Kidney tubule cell (primary cell): ENCODE measurements at regions not wholly inside any gene's neighbourhood (a gene's known extent, or its start where the extent isn't known, plus 50 kb on each side); places are given as distances from the start of the nearest gene placed in this dataset.

Experiments
- DNase-seq: peaks from one replicate; pipeline ENCODE4 v3.0.0-alpha.2; 2018; ENCODE audit warnings: low spot score

DNA sequence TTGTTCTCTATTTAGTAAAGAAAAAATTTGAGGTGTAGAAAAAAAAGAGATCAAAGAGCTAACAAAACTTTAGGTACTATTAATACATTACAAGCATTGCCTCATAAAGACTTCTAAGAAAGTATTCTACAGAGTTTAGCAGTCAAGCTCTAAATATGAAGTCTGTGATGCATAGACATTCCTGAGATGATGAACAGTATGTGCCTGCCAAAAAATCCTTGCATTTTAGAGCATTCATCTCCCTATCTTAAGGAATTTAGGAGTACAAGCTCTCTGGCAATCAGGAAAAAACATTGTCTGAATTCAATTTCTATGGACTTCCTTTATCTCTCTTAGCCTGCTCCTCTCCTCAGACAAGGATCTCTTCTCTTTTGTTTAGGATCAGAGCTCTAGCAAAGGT, 202.6 kb upstream of the LRFN5 start:
- no peak for DNase-seq

DNA sequence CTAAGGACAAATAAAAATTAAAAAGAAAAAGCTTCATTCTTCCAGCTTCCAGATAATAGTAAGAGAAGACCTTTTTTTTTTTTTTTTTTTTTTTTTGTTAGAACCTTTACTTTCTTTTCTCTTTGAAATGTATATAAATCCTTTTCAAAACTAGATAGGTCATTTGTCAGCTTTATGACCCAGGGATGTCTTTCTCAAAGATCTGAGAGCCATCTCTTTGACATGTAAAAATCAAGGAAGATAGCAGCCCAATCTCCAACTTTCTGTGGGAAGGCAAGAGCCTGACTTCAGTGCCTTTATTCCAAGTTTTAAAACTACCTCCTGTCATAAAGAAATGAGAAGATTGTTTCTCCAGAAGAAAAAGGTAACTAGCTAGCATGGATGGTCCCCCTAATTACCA, 203.3 kb upstream of the LRFN5 start:
- no peak for DNase-seq

- DNase-seq, result no peak
These were observed 208.8 kb upstream of the LRFN5 start for GRCh38 chr14:41397926-41398325.

DNA sequence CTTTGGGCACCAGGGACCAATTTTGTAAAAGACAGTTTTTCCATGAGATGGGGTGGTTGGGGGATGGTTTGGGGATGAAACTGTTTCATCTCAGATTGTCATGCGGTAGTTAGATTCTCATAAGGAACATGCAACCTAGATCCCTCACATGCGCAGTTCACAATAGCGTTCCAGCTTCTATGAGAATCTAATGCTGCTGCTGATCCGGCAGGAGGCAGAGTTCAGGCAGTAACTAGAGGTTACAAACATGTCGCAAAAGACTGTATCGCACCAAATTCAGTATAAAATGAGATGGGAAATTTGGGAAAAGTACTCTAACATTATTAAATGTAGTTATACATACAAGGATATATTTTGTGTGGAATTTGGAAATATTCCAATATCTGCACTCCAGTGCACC, 213.2 kb upstream of the LRFN5 start:
- no peak for DNase-seq

DNA sequence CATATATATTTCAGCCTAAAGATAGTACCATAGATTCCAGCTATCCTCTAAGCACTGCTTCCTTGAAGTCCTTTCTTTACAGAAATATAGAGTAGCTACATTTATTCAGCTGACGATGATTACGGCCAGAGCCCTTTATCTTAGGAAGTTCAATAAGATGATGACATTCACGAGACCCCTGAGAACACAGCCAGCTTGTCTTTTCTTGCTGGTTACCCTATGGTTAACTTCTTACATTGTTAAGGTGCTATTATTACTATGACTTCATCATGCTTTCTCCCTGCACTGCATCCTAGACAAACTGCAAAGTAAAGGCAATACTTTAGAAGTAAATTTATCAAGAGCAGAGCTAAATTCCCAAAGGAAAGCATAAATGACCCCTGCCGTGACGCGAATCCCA, 214.4 kb upstream of the LRFN5 start:
- DNase-seq, result no peak

GRCh38 chr14:41389355-41389754, 217.3 kb upstream of the LRFN5 start:
- DNase-seq, result no peak

DNA sequence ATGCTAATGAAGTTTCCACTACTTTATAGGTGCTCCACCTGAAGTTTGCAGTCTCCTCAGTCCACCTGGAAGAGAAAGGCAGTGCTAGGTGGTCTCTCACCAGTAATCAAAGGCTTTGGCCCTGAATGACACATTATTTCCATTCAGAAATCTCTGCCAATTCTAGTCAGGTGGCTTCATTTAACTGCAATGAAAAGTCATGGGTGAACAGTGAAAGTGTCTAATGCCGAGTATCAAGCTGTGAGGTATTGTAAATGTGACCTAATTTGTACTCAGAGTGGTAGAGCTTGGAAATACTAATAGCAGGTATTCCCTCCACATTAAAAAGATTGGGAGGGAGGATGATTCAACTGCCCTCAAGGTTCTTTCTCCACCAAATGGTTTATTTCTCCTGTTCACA, 220.9 kb upstream of the LRFN5 start:
- no peak for DNase-seq

DNA sequence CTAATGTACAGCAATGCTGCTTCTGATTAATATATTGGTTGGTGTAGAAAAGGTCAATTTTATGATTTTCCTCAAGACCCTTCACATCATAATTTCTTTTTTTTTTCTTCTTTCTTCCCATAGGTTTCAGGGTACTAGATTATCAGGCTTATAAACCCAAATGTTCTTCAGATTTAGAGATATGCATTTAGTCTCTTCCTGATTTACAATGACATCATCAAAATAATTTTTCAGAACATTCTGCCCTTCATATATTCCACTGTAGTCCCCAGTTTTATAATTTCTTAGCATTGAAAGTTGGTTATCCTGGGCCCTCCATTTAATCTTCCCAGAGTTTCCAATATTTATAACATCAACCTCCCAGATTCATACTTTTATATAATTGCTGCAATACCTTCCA, 226.7 kb upstream of the LRFN5 start:
- no peak for DNase-seq

DNA sequence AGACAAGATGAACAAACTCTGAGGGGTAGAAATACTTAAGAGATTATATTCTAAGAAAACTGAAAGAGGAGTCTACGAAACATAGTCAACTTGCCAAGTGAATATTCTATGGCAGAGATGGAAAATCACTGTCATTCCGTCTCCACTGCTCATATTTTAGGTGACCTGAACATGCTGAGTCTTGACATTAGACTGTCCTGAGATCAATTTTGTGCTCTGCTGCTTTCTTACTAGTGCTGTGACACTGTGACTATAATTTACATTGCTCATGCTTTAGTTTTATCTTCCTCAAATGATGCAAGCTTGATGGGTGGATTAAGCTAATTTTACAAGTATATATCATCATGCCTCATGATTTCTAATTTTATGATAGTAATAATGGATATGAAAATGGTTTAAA, 228.2 kb upstream of the LRFN5 start:
- DNase-seq, result no peak

DNA sequence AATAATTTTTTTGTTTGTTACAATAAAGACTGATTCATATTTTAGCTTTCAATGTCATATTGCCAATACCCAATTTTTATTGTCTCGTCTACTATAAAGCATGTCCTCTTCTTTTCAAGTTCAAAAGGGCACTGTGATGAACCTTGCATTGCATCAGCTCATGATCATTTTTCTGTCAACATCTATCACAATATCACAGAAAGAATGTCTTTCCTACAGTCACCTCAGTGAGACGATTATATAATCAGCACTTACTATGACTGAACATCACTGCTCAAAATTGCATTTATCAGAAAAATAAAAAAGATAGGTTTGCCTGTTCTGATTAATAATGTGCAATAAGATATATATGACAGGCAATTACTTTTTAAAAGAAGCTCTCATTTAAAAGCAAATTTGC, 228.7 kb upstream of the LRFN5 start:
- no peak for DNase-seq

DNA sequence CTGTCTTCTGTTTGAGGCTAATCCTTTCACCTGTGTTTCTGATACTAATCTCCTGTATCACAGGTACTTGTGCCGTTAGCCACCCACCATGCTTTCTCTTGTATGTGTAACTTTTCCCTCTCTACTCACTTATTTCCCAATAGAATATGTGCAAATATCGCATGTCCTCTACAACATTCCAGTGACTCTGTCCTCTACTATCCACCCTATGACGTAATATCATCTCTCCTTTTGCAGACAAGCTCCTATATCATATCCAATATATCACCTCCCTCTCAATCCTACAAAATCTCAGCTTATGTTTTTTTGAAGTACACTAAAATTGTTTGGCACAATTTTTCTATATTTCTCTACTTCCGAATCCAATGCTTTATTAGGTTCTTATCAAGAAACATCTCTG, 232.6 kb upstream of the LRFN5 start:
- DNase-seq, result no peak

GRCh38 chr14:41362139-41362538, 244.5 kb upstream of the LRFN5 start:
- no peak for DNase-seq

DNA sequence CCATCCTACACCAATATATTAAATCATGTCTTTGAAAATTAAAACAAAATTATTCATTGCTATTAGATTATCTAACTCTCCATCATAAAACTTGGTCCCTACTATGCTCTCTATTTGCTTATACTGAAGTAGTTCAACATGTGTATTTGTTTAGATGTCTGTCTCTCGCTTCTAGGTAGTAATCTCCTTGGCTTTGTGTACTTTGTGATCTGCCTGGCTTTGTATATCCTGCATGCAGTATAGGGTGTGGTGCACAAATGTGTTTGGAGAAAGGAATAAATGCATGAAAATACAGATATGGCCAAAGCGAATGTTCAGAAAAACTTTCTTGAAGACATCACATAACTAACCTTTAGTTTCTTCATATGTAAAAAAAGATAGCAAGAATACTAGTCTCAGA, 246.6 kb upstream of the LRFN5 start:
- no peak for DNase-seq

GRCh38 chr14:41355866-41356265, 250.8 kb upstream of the LRFN5 start:
- no peak for DNase-seq

- no peak for DNase-seq
These were observed 256.2 kb upstream of the LRFN5 start for GRCh38 chr14:41350476-41350875.

GRCh38 chr14:41349289-41349910, 257.3 kb upstream of the LRFN5 start:
- DNase-seq, result no peak

GRCh38 chr14:41343857-41344256, 262.8 kb upstream of the LRFN5 start:
- DNase-seq, result no peak

DNA sequence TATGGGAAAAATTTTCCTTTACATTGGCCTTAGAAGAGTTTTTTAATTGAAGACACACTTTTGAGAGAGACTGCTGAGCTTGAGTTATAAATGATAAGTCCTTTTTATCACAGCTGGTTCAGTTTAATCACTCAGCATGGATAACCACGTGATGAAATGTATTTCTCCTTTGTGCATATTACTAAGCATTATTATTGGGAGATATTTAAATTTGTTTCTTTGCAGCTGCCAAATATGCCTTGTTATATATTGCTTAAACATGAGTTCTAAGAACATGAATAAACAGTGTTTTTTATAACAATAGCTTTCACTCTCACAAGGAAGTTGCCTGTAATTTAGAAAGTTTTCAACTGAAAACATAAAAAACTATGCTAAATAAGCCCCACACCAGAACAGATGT, 293.5 kb upstream of the LRFN5 start:
- DNase-seq, result no peak

GRCh38 chr14:41303506-41303905, 303.2 kb upstream of the LRFN5 start:
- DNase-seq, result no peak

GRCh38 chr14:41302776-41303175, 303.9 kb upstream of the LRFN5 start:
- DNase-seq, result no peak

DNA sequence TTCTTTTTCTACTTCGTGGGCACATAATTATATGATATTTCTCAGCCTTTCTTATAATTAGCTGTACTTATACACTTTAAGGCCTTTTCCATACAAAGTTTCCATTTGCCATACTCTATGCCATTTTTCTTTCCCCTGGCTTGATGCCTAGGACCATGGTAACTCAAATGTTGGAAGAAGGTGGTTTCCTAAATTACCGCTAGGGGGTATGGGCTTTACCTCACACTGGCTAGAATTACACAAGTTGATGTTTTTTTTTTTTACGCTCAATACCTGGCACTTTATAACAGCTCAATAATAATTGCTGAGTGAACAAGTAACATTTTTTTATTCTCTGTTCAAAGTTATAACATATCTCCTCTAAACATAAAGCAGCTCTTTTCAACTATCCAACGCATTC, 306.8 kb upstream of the LRFN5 start:
- no peak for DNase-seq

DNA sequence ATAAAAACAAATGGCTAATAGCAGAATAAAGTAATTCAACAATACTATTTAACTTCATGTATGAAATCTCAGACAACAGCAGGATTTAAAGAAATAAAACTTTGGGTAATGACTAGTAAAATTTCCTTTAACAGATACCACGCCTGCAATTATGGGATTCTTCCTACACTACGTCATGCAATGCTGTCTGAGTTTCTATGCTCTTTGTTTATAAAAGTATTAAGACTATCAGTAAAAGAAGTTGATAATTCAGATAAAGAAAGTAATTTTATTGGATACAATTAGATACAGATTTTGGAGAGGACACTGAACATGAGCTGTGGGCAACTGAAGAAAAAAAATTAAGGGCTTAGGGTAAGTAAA, 308.4 kb upstream of the LRFN5 start:
- no peak for DNase-seq

DNA sequence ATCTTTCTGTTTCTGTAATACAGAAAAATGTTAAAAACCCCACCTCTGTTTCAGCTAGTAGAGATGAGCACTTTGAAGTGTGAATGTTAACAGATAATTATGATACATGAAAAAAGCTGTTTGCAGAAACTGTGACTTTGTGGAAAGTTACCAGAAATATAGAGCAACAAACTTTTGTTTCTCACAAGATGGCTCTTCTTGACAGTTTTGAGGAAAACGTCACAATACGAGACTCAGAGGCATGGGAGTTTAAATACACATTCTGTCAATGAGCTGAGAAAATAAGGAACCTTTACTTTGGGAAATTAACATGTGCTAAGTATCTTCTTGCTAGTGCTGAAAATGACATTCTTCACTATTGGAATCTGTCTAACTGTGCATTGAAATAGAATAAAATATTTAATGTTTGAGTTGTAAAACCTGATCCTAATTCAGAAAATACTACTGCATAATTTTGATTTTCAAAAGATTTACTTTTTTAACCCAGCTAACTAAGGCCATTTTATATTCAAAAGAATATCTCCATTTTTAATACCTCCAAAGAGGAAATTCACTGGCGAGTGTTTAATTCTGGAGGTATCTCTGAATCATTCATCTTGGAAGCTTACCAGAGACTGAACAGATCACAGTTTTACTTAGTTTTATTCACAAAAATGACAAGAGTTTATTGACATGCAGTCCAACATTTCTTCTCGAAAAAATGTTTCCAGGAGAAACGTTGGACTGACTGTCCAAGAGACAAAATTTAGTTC, 308.9 kb upstream of the LRFN5 start:
- no peak for DNase-seq

- no peak for DNase-seq
These were observed 310.9 kb upstream of the LRFN5 start for GRCh38 chr14:41295734-41296133.
